B cell (primary cell): ENCODE measurements at regions not wholly inside any gene's neighbourhood (a gene's known extent, or its start where the extent isn't known, plus 50 kb on each side); places are given as distances from the start of the nearest gene placed in this dataset.

ENCODE experiments used
- CTCF ChIP-seq: fragments of 200-600 bp; IDR thresholded peaks from one replicate; pipeline ENCODE4 v1.8.0; 2022; ENCODE audit warnings: antibody characterized with exemption, mild to moderate bottlenecking
- EZH2 ChIP-seq: IDR thresholded peaks from 2 replicates; pipeline ENCODE4 v1.6.1; 2012; ENCODE audit warnings: borderline replicate concordance, low read depth, mild to moderate bottlenecking, moderate library complexity, low read length; ENCODE audit not compliant: insufficient read depth, poor library complexity, severe bottlenecking

DNA sequence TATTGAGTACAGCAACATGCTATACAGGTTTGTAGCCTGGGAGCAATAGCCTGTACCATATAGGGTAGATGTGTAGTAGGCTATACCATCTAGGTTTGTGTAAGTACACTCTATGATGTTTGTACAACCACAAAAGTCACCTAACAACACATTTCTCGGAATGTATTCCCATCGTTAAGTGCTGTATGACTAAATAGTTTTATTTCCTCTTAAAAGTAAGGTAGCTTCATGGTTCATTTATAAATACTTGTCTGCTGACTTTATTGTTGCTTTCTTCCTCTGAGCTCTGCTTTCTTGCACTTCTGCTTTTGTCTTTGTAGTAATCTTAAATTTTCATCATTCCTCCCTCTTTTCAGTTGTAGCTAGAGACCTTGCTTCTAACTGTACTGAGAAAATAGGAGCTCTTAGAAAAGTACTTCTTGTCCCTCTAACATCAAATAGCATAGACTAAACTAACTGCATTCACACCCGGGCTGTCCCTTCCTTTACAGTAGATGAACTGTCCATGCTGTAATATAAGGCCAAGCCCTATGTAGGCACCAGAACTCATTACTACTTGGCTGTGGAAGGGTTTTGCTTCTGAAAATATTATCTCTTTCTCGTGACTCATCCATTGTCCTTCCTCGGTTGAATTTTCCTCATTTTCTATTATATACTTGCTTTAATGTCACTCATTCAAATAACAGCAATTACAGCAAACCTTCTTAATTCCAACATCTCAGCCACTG is 55.4 kb upstream of the FAM3C start:
- TF ChIP-seq EZH2 (no peak), CTCF (no peak)
